ENCODE measurements at regions not wholly inside any gene's neighbourhood (a gene's known extent, or its start where the extent isn't known, plus 50 kb on each side); places are given as distances from the start of the nearest gene placed in this dataset.

DNA sequence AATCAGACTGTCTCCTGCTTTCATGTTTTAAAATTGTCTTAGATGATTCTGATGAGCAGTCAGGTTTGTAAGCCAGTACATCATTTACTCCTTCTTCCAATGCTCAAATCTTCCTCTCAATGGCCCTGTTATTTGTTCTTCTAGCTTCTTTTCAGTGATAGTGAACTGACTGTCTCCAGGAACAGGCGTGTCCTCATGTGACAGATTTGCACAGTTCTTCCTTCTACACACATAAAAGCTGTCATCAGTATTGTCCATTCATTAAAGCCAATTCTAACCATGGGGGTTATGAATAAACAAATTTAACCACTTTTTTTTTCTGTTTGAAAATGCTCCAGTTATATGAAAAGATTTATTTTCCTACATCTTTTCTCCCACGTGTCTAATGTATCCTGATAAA lies 308.7 kb upstream of the SORCS1 start:
- DNase-seq (ENCODE audit: low read depth): no peak

DNA sequence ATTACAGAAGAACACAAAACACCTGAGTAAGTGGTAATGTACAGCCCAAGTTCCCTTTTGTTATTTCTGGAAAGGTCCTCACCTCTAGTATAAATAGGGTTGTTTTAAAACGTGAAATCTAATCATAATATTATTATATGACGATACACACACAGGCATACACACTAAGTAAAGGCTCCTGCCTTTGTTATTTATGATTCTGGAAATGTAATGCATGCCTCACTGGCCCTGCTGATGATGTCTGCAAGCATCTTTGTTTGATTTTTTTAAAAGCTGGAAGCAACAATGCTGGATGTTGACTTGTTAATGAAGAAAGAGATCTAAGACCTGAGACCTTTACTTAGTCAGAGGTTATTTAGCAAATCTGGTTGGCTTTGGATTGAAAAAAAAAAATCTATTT lies 307.4 kb upstream of the SORCS1 start:
- no peak for DNase-seq (ENCODE audit: low read depth)

DNA sequence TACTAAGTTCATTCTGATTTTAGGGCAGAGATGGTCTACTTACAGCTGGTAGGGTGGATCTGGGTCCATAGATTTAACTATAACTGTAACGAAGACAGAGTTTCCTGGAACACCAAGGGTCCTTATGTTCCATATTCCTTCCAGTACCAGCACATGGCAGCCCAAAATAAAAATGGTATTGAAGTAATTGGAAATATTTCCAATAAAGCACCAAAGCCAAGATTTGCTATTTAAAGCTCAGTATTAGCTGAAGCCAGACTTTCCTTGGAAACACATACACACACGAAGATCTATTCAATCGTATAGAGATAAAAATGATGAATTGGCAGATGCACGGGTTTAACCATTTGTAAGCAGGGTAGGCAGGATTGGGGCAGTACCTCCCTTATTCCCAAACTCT lies 289.1 kb upstream of the SORCS1 start:
- no peak for DNase-seq (ENCODE audit: low read depth)

DNA sequence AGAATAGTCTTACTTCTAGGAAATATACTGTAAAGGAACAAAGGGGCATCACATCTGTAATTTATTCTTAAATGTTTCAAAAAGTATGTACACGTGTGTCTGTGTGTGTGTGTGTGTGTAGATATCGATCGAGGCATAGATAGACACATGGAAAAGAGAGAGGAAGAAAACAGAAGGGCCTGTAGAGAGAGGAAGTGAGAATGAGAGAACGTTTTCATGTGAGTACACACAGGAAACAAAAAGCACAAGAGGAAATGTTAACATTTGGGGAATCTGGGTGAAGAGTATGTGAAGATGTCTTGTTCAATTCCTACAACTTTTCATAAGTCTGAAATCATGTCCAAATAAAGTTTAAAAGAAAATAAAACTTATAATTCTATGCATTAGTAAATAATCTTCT lies 286.5 kb upstream of the SORCS1 start:
- DNase-seq (ENCODE audit: low read depth): no peak

DNA sequence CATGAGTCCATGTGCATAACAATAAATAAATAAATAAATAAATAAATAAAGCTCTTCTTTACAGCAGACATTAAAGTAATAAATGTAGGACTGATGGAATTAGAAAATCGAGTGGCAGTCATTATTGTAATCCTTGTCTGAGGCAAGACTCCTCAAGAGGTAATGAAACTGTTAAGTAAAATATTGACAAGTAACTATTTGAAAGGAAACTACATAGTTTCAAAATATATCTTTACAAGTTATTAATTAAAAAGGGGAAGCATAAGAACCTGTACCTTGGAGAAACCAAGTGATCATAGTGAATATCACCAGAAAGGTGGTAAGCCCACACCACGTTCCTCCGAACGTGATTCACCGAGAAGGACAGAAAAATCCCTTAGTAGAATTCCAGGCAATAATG lies 285.6 kb upstream of the SORCS1 start:
- DNase-seq (ENCODE audit: low read depth): no peak

DNA sequence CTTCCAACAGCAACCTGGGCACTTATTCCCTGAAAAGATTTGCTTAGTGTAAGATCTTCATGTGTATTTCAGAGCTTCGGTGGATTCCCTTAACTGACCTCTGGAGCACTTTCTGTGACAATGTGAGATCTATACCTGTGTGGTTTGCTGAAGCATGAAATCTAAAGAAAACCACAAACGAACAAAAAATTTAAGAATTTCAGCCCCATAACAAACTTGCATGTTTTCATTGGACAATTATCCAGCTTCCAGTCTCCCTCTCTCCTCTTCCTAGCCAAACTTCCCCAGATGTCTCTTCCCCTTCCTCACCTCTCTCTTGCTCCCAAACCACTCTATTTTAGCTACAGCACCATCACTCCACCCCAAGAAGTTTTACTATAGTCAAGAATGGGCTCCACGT lies 279.9 kb upstream of the SORCS1 start:
- DNase-seq (ENCODE audit: low read depth): no peak

DNA sequence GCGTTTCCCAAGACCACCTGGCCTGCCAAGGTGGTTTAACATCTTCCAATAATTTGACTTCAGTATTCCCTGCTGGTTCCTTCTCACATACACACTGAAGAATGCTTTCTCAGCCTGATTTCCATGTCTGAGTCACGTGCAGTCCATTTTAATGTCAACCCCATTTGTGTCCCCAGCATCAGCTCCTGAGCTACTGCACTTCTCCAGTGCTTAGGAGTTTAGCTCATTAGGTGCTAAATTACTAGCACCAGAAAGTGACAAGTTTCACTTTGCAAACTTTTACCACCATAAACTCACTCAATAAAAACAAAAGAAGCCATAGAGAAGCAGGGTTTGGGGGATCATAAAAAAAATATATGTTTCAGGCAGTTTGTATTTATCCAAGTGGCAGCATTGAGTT lies 279.3 kb upstream of the SORCS1 start:
- no peak for DNase-seq (ENCODE audit: low read depth)

DNA sequence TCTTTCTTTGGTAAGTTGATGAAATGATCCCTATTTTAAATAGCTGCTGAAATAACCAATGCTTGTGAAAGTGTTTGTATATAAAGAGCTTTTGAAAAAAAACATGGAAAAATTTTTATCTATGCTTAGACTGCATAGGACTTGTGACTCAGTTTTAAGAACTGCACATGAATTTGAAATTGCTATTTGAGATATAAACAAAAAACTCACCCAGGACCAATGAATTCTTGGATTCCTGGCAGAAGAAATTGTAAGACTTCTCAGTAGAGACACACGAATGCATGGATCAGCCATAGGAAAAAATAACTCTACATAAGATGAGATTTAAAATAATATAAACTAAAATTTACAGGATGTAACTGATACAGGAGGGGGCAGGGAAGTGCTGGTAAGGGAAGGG lies 278.8 kb upstream of the SORCS1 start:
- no peak for DNase-seq (ENCODE audit: low read depth)

DNA sequence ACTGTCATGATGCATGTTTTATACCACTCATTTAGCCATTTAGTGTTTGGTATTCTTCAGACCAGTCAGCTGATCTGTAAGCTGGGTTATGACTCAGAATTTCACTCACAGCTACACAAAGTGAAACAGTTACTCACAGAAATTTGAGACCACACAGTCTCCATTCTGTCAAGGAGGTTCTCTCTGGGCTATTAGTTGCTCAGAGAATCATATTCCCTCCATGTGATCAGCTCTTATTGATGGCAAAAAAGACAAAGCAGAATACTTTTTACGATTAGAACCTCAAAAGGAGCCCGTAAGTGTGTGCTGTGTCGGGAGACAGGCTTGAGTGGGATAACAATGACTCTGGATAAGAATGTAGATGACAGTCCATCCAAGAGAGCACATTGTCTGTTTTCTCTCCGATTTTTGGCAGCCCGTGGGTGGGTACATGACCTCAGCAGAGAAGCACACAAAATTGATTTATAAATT lies 277.6 kb upstream of the SORCS1 start:
- peak; percentile 89 for DNase-seq (ENCODE audit: low read depth)

DNA sequence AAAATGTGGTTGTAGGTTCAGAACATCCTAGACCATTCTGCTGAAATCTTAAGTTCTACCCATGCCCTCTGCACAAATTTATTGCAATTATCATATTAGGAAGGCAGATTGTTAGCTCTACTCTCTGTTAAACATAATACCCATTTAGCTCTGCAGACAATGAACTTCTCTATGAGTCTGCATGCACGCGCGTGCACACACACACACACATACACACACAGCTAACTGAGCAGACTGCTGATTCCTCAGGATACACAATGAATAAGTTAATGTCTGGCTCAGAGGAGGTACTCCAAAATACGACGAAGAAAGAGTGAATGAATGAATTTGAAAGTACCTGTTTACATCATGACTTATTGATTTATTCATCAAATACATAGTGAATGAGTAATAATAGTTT lies 276.2 kb upstream of the SORCS1 start:
- no peak for DNase-seq (ENCODE audit: low read depth)

DNA sequence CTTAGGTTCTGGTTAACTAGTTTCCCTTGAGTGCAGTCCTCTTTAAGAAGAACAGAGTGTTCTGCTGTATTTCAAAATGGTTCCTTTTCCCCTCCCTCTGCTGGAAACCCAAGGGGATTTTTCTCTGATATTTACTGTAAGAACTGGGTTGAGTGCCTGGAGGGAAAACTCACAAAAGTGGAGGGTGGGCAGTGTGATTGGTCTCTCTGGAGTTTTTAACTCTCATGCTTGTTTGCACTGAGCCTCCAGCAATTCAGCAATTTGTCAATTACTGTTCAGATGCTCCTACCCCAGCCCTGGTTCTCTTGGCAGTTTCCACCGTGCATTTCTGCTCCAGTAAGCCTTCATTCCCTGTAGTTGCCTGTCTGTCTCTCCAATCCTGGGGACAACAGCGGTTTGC lies 273.4 kb upstream of the SORCS1 start:
- no peak for DNase-seq (ENCODE audit: low read depth)

DNA sequence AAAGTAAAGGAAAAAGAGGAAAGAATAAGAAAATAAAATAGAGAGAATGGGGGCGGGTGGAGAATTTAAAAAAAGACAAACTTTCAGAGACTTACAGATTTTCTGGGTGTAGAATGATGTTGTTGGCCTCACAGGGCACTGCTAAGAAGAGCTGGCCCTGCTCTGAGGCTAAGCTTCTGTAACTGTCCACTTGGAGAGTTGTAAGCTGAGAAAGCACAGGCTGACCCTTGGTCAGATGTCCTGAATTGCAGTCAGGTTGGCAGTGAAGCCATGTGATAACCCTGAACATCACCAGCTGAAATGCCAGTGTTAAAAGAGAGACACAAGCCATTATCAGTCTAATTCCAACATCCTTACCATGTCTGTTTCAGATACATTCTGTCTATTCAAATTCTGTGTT lies 272.1 kb upstream of the SORCS1 start:
- DNase-seq (ENCODE audit: low read depth): no peak

DNA sequence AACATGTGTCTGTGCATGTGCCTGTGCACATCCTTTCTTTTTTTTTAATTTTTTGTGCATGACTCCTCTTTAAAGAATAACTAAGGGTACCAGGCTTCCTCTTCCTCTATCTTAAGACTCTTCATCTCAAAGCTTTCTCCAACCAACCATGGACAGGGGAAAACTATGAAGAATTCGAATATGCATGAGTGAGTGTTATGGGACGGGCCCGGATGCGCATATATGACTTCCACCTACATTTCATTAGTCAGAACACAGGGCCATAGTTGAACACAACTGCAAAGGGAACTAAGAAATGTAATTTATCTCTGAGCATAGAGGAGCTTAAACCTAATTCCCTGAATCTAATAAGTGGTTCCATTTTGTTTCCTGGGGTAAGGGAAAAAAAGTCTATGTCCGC lies 270.3 kb upstream of the SORCS1 start:
- DNase-seq (ENCODE audit: low read depth): no peak

DNA sequence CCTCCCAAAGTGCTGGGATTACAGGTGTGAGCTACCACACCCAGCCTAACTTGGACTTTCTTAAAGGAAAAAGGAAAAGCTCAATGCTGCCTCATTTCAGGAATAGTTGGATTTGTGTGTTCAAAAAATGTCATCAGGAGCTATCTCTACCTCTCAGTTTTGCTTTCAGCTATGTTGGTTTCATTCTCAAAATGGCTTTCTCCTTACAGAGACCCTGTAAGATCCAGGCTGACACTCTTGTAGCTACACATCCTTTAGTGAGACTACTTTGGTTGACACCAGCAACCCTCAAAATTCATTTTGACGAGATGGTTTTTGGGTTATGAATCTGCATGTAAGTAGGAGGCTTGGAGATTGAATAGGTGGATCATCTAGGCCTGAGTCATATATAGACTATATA lies 269.7 kb upstream of the SORCS1 start:
- no peak for DNase-seq (ENCODE audit: low read depth)

DNA sequence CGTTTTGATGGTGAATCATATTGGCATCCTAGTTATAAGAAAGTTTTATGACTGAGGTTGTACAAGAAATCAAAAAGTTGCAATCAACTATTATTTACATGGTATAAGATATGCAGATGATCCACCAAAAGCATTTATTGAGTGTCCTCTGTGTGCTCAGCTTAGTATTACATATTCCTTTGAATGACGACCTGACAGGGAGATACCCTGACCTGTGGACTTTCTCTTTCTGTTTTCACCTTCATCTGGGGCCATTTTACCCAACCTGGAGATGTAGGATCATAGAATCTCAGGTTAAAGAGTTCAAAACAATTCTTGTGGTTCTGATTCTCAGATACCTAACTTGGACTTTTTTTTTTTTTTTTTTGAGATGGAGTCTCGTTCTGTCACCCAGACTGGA lies 269.1 kb upstream of the SORCS1 start:
- DNase-seq (ENCODE audit: low read depth): no peak

DNA sequence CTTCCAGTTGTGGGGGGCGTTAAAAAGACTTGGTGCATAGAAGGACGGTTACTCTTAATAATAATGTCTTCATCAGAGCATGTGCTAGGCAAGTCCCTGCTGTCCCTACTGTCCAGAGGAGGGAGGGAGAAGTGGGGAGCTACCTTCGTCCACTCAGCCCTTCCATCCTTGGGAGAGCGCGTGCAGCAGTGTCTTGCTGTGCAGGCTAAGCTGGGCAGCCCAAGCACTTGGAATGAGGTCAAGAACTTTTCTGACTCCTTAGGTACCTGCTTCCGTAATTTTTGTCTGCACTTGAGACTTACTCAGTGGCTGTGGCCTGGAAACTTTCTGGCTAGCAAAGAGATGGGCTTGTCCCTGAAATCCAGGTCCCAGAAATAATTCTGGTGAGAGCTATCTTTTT lies 265.9 kb upstream of the SORCS1 start:
- DNase-seq (ENCODE audit: low read depth): no peak

DNA sequence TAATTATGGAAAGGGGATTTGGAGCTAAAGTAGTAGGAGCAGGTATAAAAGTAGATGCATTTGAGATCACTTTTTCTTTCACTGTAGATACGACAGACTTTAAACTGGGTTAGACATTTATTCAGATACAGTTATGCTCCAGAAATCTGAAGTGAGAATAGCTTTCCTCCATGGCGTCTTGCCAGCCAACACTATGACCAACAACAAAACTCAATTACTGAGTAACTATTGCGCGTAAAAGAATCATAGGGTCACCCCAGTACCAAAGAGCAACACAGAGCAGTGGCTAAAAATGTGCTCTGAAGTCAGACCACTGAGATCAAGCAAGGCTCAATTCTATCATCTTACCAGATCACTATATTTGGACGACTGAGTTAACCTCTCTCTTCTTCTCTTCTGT lies 262.5 kb upstream of the SORCS1 start:
- DNase-seq (ENCODE audit: low read depth): peak; percentile 69

DNA sequence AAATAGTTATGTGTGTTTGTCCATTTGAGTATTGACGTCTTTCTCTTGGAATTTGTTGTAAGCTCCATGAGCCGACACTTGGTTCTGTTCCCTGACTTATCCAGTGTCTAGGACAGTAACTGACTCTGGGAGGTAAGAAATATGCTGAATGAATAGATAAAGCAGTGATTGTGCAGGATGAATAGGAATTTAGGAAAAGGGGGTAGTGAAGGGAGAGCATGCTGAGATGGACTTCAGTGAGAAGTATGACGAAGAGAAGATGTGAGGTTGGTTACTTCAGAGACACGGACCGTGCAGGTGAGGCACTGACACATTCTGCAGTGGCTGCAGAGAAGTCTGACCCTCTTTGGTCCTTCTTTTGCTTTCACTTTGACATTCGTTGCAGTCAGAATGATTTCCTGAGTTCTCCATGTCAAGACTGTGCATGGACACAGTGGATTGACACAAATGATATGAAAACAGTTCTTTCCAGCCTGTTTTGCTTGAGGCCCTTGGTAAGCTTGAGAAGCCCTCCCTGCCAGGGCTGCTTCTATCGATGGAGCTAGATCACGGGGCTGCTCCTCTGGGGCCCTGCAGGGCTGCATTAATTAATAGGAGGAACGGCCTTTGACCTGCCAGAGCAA lies 261.5 kb upstream of the SORCS1 start:
- DNase-seq (ENCODE audit: low read depth): peak; percentile 11

DNA sequence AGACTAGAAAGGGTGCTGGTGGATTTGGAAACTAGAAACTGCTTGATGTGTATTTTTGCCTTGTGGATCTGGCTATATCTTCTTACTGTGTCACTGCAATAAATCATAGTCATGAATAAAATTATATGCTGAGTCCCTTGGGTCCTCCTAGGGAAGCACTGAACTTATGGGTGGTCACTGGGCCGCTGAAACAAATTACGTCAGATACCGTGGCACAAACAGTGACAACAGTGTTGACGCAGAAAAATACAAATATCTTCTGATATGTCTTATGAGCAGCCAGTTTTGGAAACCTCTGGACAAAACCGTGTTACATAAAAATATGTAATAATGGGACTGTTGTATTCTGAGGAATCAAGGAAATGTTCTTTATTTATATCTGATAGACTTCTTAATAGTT lies 260.1 kb upstream of the SORCS1 start:
- no peak for DNase-seq (ENCODE audit: low read depth)

DNA sequence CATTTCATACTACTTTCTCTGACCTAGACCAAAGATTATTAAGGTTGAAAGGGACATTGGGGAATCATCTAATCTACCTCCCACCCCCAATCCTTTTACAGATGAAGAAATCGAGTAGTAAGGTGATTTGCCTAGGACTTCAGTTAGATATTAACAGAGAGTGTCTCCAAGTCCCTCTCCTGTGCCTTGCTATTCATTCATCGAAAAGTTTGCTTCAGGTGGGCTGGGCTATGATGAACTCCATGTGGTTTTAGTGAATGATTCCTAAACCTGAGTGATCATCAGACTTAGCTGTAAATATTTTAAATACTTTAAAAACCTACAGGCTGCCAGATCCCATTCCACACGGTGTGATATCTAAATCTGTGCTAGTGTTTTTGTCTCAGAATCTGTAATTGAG lies 259.4 kb upstream of the SORCS1 start:
- DNase-seq (ENCODE audit: low read depth): peak; percentile 83

DNA sequence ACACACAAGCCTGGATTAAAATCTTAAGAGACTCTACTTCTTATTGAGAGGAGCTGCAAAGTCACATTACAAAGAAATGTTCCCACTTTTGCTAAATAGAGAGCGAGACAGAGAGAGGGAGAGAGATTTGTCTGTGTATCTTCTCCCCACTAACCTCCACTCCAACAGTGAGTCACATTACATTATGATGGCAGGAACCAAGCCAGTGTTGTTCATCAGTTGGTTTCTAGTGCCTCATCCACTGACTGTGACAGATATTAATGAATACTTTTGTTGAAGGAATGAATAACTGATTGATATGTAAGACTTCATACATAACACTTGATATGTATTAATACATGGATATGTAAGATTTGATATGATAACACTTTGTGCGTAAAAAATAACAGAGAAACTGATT lies 258.2 kb upstream of the SORCS1 start:
- peak; percentile 12 for DNase-seq (ENCODE audit: low read depth)

DNA sequence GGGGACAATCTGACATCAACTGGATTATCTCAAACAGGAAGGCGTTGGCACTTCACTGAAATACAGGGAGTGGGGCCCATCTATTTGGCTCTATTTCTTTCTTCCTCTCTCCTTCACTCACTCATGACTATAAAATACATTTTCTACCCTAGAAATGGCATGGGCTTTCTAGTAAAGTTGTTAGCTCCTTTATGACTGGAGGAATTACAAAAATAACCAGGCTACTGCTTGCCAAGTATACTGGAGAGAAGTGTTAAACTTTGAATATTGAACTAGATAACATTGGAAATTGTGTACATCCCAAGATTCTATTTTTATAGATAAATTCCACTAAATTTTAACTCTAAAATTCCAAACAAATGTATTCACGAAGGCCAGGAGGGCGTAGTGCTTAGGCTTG lies 255.7 kb upstream of the SORCS1 start:
- no peak for DNase-seq (ENCODE audit: low read depth)

DNA sequence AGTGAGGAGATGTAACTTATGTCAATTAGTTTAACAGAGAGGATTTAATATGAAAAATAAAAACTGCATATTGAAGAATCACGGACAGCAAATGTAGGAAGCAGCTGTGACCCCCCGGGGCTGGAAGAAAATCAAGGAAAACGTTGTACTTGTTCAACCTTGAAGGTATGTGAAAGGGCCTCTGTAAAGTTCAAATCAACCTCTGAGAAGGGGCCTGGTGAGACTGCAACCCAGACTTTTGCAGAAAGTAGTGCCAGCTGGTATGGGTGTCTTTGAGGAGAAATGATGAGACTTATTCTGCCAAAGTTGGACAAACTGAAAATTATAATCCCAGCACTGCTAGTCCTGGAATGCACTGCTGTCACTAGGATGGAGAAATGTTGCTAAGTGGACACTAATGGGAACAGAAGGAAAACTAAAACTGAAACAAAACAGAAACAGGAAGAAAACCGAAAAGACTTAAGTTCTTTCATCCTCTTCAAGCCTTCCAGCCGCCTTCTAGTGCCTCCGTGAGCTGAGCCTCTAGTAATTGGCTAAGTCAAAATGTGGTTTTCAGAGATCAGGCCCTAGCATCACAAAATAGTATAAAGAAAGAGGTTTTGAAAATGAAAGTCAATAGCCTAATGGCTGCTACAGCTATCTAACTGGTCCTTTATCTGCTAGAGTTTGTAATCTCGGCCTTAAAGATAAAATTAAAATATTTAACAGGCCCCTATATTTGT lies 253.7 kb upstream of the SORCS1 start:
- no peak for DNase-seq (ENCODE audit: low read depth)

DNA sequence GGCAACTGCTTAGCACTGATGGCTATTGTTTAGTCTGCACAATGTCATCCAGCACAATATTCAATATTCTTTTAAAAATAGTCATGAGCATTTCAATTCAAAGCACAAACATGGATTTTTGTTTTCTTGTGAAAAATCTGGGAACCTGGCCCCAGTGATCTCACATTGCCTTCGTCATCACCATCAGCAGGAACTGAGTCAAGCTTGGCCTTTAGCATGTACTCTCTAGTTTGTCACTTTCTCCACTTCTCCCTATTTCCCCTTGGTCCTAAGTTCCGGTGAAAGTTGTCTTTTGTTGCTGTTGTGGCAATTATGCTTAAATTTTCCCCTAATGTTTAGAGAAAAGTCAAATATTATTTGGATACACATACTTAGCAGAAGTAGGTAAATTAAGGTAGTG lies 252.9 kb upstream of the SORCS1 start:
- DNase-seq (ENCODE audit: low read depth): no peak
